HG03196 (cell line): ENCODE measurements at regions not wholly inside any gene's neighbourhood (a gene's known extent, or its start where the extent isn't known, plus 50 kb on each side); places are given as distances from the start of the nearest gene placed in this dataset.
"Not testable (repeated sequence)": the region's sequence is repeated elsewhere in the genome, so short reads cannot be mapped to it uniquely, and the experiment has no call there.

Source experiments
- ATAC-seq: cut with Tn5 transposase; IDR thresholded peaks from one replicate; pipeline ENCODE4 v1.9.1; 2021; ENCODE audit not compliant: unreplicated experiment

- no peak for ATAC-seq
These were observed 688.5 kb upstream of the CHD1 start for GRCh38 chr5:99617335-99617734.

GRCh38 chr5:99614888-99615287 is 686.1 kb upstream of the CHD1 start:
- ATAC-seq = no peak

GRCh38 chr5:99607124-99607523 is 678.3 kb upstream of the CHD1 start:
- no peak for ATAC-seq

GRCh38 chr5:99605904-99606303 is 677.1 kb upstream of the CHD1 start:
- ATAC-seq = no peak

GRCh38 chr5:99600952-99601351 is 672.1 kb upstream of the CHD1 start:
- no peak for ATAC-seq

- no peak for ATAC-seq
These were observed 662.0 kb upstream of the CHD1 start for GRCh38 chr5:99590806-99591205.

GRCh38 chr5:99589424-99589823 is 660.6 kb upstream of the CHD1 start:
- no peak for ATAC-seq

GRCh38 chr5:99587983-99588382 is 659.2 kb upstream of the CHD1 start:
- ATAC-seq = no peak

GRCh38 chr5:99586878-99587277 is 658.1 kb upstream of the CHD1 start:
- ATAC-seq = no peak

GRCh38 chr5:99581204-99581603 is 652.4 kb upstream of the CHD1 start:
- not testable (repeated sequence) for ATAC-seq

- ATAC-seq = not testable (repeated sequence)
These were observed 634.3 kb upstream of the CHD1 start for GRCh38 chr5:99562937-99563627.

- no peak for ATAC-seq
These were observed 624.5 kb upstream of the CHD1 start for GRCh38 chr5:99553211-99553810.

- ATAC-seq = no peak
These were observed 615.5 kb upstream of the CHD1 start for GRCh38 chr5:99544356-99544755.

- no peak for ATAC-seq
These were observed 615.0 kb upstream of the CHD1 start for GRCh38 chr5:99543841-99544240.

GRCh38 chr5:99534241-99534640 is 605.4 kb upstream of the CHD1 start:
- not testable (repeated sequence) for ATAC-seq

GRCh38 chr5:99521666-99522065 is 592.9 kb upstream of the CHD1 start:
- ATAC-seq = not testable (repeated sequence)

GRCh38 chr5:99515864-99516490 is 587.2 kb upstream of the CHD1 start:
- ATAC-seq = not testable (repeated sequence)

- ATAC-seq = not testable (repeated sequence)
These were observed 581.5 kb upstream of the CHD1 start for GRCh38 chr5:99510237-99510866.

- not testable (repeated sequence) for ATAC-seq
These were observed 580.3 kb upstream of the CHD1 start for GRCh38 chr5:99509064-99509463.

- not testable (repeated sequence) for ATAC-seq
These were observed 566.6 kb upstream of the CHD1 start for GRCh38 chr5:99495456-99495855.

GRCh38 chr5:99478450-99478849 is 549.6 kb upstream of the CHD1 start:
- ATAC-seq = not testable (repeated sequence)

GRCh38 chr5:99473328-99473727 is 544.5 kb upstream of the CHD1 start:
- ATAC-seq = not testable (repeated sequence)
